ENCODE measurements at regions not wholly inside any gene's neighbourhood (a gene's known extent, or its start where the extent isn't known, plus 50 kb on each side); places are given as distances from the start of the nearest gene placed in this dataset.

DNA sequence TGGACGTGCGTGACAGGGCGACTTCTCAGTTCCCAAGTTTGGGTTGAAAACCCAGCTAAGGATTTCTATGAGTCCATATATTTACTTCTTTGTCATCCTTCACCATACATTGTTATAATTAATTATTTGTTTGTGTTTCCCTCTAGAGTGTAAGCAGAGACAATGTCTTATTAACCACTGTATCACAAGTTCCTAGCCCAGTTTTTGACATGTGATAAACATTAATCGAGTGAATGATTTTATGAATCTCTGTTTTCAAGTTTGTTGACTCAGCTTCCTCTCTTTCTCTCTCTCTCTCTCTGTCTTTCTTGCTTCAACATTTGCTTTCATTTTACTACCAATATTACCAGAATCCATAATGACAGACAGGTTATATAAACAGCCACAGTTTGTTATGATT lies 1259.6 kb upstream of the TENM4 start:
- TF ChIP-seq, protein P1, sequence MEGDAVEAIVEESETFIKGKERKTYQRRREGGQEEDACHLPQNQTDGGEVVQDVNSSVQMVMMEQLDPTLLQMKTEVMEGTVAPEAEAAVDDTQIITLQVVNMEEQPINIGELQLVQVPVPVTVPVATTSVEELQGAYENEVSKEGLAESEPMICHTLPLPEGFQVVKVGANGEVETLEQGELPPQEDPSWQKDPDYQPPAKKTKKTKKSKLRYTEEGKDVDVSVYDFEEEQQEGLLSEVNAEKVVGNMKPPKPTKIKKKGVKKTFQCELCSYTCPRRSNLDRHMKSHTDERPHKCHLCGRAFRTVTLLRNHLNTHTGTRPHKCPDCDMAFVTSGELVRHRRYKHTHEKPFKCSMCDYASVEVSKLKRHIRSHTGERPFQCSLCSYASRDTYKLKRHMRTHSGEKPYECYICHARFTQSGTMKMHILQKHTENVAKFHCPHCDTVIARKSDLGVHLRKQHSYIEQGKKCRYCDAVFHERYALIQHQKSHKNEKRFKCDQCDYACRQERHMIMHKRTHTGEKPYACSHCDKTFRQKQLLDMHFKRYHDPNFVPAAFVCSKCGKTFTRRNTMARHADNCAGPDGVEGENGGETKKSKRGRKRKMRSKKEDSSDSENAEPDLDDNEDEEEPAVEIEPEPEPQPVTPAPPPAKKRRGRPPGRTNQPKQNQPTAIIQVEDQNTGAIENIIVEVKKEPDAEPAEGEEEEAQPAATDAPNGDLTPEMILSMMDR (IDR thresholded peaks at IDR 0.05) = no peak
- TF ChIP-seq POLR2A (IDR thresholded peaks at IDR 0.05) = no peak
